ENCODE measurements at regions not wholly inside any gene's neighbourhood (a gene's known extent, or its start where the extent isn't known, plus 50 kb on each side); places are given as distances from the start of the nearest gene placed in this dataset.

DNA sequence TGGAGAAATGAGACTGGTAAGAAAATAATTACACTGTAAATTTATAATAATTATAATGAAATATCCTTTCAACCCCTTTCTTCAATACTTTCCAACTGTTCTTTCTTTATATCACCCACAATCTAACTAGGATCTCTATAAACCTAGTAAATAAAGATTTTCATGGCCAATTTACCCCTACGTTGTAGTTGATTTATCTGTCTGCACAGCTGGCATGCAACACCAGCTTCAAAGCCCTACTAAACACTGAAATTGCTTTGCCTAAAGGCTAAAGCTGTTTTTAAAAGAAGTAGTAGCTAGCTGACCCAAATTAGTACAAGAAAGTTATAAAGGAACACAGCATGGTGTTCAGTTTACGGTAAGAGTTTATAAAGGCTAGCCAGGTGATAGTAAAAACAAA lies 140.1 kb downstream of the NOL4 start:
- TF ChIP-seq CTCF (IDR thresholded peaks at IDR 0.05; ENCODE audit: low read length, missing control alignments) = no peak
- H3K4me3 ChIP-seq (replicated peaks; ENCODE audit: low read depth, low read length) = no peak overlapping the region
- DNase-seq (ENCODE audit: low read depth) = no peak

DNA sequence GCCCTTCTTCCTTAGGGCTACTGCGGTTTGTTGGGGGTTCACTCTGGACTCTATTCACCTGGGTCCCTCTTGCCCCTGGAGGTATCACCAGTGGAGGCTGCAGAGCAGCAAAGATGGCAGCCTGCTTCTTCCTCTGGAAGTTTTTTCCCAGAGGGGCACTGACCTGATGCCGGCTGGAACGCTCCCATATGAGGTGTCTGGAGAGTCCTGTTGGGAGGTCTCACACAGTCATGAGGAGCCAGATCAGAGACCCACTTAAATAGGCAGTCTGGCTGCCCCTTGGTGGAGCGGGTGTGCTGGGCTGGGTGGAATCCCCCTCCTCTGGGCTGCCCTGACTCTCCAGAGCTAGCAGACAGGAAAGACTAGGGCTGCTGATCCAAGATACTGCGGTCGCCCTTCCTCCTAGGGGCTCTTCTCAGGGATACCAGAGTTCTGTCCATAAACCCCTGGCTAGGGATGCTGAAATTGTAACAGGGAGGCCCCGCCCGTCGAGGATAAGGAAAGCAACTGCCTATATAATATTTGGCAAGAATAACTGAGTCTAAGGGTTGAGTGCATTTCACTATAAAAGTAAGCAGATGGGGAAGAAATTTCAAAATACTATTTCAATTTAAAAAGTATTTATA lies 140.7 kb downstream of the NOL4 start:
- no peak for TF ChIP-seq CTCF (IDR thresholded peaks at IDR 0.05; ENCODE audit: low read length, missing control alignments)
- DNase-seq (ENCODE audit: low read depth) = no peak
- H3K4me3 ChIP-seq (replicated peaks; ENCODE audit: low read depth, low read length) = no peak overlapping the region

- no peak overlapping the region for H3K4me3 ChIP-seq (replicated peaks; ENCODE audit: low read depth, low read length)
- TF ChIP-seq CTCF (IDR thresholded peaks at IDR 0.05; ENCODE audit: low read length, missing control alignments) = no peak
- no peak for DNase-seq (ENCODE audit: low read depth)
Observed at GRCh38 chr18:34077599-34077998, 147.1 kb downstream of the NOL4 start.

DNA sequence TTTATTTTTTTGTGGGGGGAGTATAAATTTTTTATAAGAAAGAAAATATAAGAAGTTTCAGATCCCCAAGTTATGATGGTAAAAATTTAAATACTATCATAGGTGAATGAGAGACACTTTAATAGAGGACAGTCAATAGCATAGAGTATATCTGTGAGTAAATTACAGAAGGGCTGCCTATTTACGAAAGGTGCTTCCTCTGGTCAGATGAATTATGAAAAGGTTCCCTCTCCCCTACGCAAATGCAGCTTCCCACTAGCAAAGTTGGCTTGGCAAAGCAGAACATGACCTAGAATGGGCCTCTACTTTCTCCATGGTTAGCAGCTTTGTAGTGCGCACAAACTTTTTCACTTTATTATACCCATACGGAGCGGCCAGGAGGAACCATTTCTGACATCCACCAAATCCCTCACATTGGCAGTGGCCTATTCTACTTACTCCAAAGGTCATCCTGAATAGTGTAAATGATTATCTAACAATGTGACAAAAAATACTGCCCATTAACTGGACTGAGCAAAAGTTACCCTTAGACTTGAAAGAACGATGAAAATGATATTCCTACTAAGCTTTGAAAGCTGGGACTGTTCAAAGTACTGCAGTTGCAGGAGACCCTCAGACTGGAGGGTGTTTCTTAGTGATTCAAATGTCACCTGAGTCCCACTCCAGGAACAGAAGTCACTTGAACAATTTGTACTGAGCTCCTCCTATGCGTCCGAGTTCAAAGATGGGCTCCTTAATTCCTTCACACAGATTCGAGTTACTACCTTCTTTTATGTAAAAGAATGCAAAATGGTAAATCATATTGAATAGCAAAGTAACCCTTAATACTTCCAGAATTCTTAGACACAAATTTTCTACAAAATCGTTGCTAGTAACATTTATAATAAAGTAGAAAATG lies 148.5 kb downstream of the NOL4 start:
- DNase-seq (ENCODE audit: low read depth) = no peak
- no peak for TF ChIP-seq CTCF (IDR thresholded peaks at IDR 0.05; ENCODE audit: low read length, missing control alignments)
- H3K4me3 ChIP-seq (replicated peaks; ENCODE audit: low read depth, low read length) = no peak overlapping the region

GRCh38 chr18:34061226-34061625 lies 163.5 kb downstream of the NOL4 start:
- no peak for DNase-seq (ENCODE audit: low read depth)
- no peak overlapping the region for H3K4me3 ChIP-seq (replicated peaks; ENCODE audit: low read depth, low read length)
- no peak for TF ChIP-seq CTCF (IDR thresholded peaks at IDR 0.05; ENCODE audit: low read length, missing control alignments)

DNA sequence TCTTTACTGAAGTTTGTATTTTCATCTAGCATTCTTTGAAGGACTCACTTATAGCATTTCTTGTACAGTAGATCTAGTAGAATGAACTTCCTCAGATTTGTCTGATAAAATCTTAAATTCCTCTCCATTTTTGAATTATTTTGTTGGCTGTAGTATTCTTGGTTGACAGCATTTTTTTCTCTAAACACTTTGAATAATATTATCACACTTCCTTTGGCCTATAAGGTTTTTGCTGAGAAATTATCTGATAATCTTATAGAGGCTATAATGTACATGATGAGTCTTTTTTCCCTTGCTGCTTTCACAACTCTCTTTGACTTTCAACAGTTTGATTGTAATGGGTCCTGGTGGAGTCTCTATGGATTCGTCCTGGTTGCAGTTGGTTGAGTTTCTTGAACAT lies 169.5 kb downstream of the NOL4 start:
- no peak for TF ChIP-seq CTCF (IDR thresholded peaks at IDR 0.05; ENCODE audit: low read length, missing control alignments)
- H3K4me3 ChIP-seq (replicated peaks; ENCODE audit: low read depth, low read length) = no peak overlapping the region
- no peak for DNase-seq (ENCODE audit: low read depth)
